HepG2 (cell line): ENCODE measurements at regions not wholly inside any gene's neighbourhood (a gene's known extent, or its start where the extent isn't known, plus 50 kb on each side); places are given as distances from the start of the nearest gene placed in this dataset.

ENCODE experiments used
- ATAC-seq: fragments of 200-7000 bp; cut with Tn5 transposase; 3 replicates; pipeline ENCODE4 v1.9.1; 2020; ENCODE audit warnings: mild to moderate bottlenecking, moderate library complexity
- BruUV-seq: library from RNA; stranded (reverse); fragments of 400-500 nt; replicated peaks from 2 replicates; lab custom pipeline; 2021; lab: Mats Ljungman, UMichigan
- CTCF ChIA-PET: fragments of 300-600 bp; formaldehyde crosslinking; extraction: SDS; loops from one replicate; lab custom pipeline; 2021; ENCODE audit warnings: low total read pairs, inconsistent platforms, low intra/inter-chr PET ratio; lab: Yijun Ruan, JAX
- POLR2A ChIA-PET: fragments of 350-600 bp; sonication (Branson Sonifier 250); formaldehyde crosslinking; loops from one replicate; lab custom pipeline; 2020; ENCODE audit warnings: antibody characterized with exemption, inconsistent platforms; lab: Yijun Ruan, JAX
- DNase-seq: peaks from one replicate; pipeline ENCODE4 v3.0.0-alpha.2; 2015; ENCODE audit warnings: low spot score
- FAIRE-seq: peaks from 3 replicates; lab custom pipeline; 2011; peaks lifted over from hg19 to GRCh38; lab: Jason Lieb, UNC
- H2AFZ ChIP-seq: one replicate; pipeline ENCODE4 v1.6.1; 2011; ENCODE audit warnings: low read length, inconsistent platforms
- H3K27ac ChIP-seq: fragments of 300-600 bp; 3 replicates; pipeline ENCODE4 v1.8.0; 2011; ENCODE audit warnings: mixed run types, mild to moderate bottlenecking, mixed read lengths, low read length, inconsistent platforms; ENCODE audit not compliant: insufficient read depth; ENCODE audit errors: extremely low read length
- H3K27me3 ChIP-seq, 2 experiments: fragments of 200-600 bp in 1 of 2; 2 replicates in 1 of 2; 3 replicates in 1 of 2; pipeline versions ENCODE4 v1.6.0 to v1.8.0; 2011; ENCODE audit warnings: low read length in 2 of 2, mild to moderate bottlenecking in 2 of 2, moderate library complexity in 2 of 2, inconsistent platforms in 1 of 2; ENCODE audit not compliant: insufficient read depth in 2 of 2, control insufficient read depth in 1 of 2
- H3K36me3 ChIP-seq, 2 experiments: fragments of 200-600 bp in 1 of 2; replicated peaks in 1 of 2; 2 replicates in 1 of 2; 3 replicates in 1 of 2; pipeline versions ENCODE4 v1.5.1 to v1.8.0; 2011; ENCODE audit warnings: low read length in 2 of 2, inconsistent platforms in 1 of 2; ENCODE audit not compliant: insufficient read depth in 2 of 2, control insufficient read depth in 1 of 2
- H3K4me1 ChIP-seq: 2 replicates; pipeline ENCODE4 v1.5.1; 2012; ENCODE audit warnings: low read length, inconsistent platforms; ENCODE audit not compliant: insufficient read depth
- H3K4me2 ChIP-seq: 2 replicates; pipeline ENCODE4 v1.6.0; 2011; ENCODE audit warnings: low read depth, low read length, inconsistent platforms
- H3K4me3 ChIP-seq, 3 experiments: fragments of 200-600 bp in 1 of 3; sonication (generic), shearing (Covaris generic) in 1 of 3; replicated peaks in 1 of 3; 2 replicates each; pipeline ENCODE4 v1.5.1; 2011 to 2016; ENCODE audit warnings: low read length in 3 of 3, inconsistent platforms in 2 of 3, low read depth in 2 of 3, mild to moderate bottlenecking in 2 of 3, control low read depth in 1 of 3, mixed read lengths in 1 of 3; ENCODE audit not compliant: insufficient read depth in 1 of 3
- H3K79me2 ChIP-seq: one replicate; pipeline ENCODE4 v1.6.1; 2011; ENCODE audit warnings: low read length, inconsistent platforms; ENCODE audit not compliant: insufficient read depth
- H3K9ac ChIP-seq: 2 replicates; pipeline ENCODE4 v1.6.0; 2011; ENCODE audit warnings: mild to moderate bottlenecking, low read depth, low read length, inconsistent platforms; ENCODE audit not compliant: insufficient read depth
- H3K9me3 ChIP-seq: 2 replicates; pipeline ENCODE4 v1.5.1; 2012; ENCODE audit warnings: mild to moderate bottlenecking, low read length
- H4K20me1 ChIP-seq: 2 replicates; pipeline ENCODE4 v1.6.0; 2011; ENCODE audit warnings: inconsistent platforms, mild to moderate bottlenecking, low read length, moderate library complexity; ENCODE audit not compliant: insufficient read depth
- ATF7 ChIP-seq, 2 experiments: fragments of 450-650 bp in 1 of 2; sonication (generic) in 1 of 2; formaldehyde crosslinking in 1 of 2; IDR thresholded peaks; 2 replicates each; pipeline versions ENCODE4 v1.4.0 to v1.6.1; 2016 to 2020; ENCODE audit warnings: antibody characterized with exemption in 1 of 2, mild to moderate bottlenecking in 1 of 2, missing genetic modification reagents in 1 of 2
- DR1 ChIP-seq: sonication (generic); formaldehyde crosslinking; IDR thresholded peaks from 2 replicates; pipeline ENCODE4 v1.8.0; 2021; ENCODE audit warnings: mild to moderate bottlenecking, missing genetic modification reagents, inconsistent platforms
- ETV6 ChIP-seq: sonication (generic); formaldehyde crosslinking; conservative IDR thresholded peaks from 2 replicates; pipeline ENCODE4 v1.4.0; 2020; ENCODE audit warnings: missing genetic modification reagents
- HIVEP1 ChIP-seq: sonication (generic); formaldehyde crosslinking; IDR thresholded peaks from 2 replicates; pipeline ENCODE4 v1.4.0; 2020; ENCODE audit warnings: mild to moderate bottlenecking, missing genetic modification reagents
- HMG20A ChIP-seq: IDR thresholded peaks from 2 replicates; pipeline ENCODE4 v1.6.1; 2016; ENCODE audit warnings: borderline replicate concordance
- HOMEZ ChIP-seq: IDR thresholded peaks from 2 replicates; pipeline ENCODE4 v1.6.1; 2016; ENCODE audit warnings: low read depth
- KMT2B ChIP-seq: IDR thresholded peaks from 2 replicates; pipeline ENCODE4 v1.6.1; 2016; ENCODE audit warnings: missing genetic modification reagents, missing compliant biosample characterization
- MTA1 ChIP-seq: sonication (generic); formaldehyde crosslinking; IDR thresholded peaks from 2 replicates; pipeline ENCODE4 v1.4.0; 2020; ENCODE audit warnings: missing genetic modification reagents, mild to moderate bottlenecking, borderline replicate concordance
- MTF2 ChIP-seq: sonication (generic); formaldehyde crosslinking; IDR thresholded peaks from 2 replicates; pipeline ENCODE4 v1.5.0; 2020; ENCODE audit warnings: missing genetic modification reagents, borderline replicate concordance
- MXD4 ChIP-seq: IDR thresholded peaks from 2 replicates; pipeline ENCODE4 v1.6.1; 2016; ENCODE audit warnings: mild to moderate bottlenecking, missing biosample characterization, missing genetic modification reagents
- NFE2 ChIP-seq: sonication (generic); formaldehyde crosslinking; IDR thresholded peaks from 2 replicates; pipeline ENCODE4 v1.4.0; 2020; ENCODE audit warnings: missing genetic modification reagents
- NFYC ChIP-seq: IDR thresholded peaks from 2 replicates; pipeline ENCODE4 v1.6.1; 2016; ENCODE audit warnings: missing genetic modification reagents, missing compliant biosample characterization
- RFX5 ChIP-seq: IDR thresholded peaks from 2 replicates; pipeline ENCODE4 v1.6.1; 2011; ENCODE audit warnings: low read depth, low read length, improper control_type of control experiment
- SMAD3 ChIP-seq: sonication (generic); formaldehyde crosslinking; IDR thresholded peaks from 2 replicates; pipeline ENCODE4 v1.4.0; 2020; ENCODE audit warnings: missing genetic modification reagents
- TBX3 ChIP-seq: fragments of 450-650 bp; IDR thresholded peaks from 2 replicates; pipeline ENCODE4 v1.6.1; 2017; ENCODE audit warnings: antibody characterized with exemption, mild to moderate bottlenecking, inconsistent platforms, borderline replicate concordance
- ZFY ChIP-seq: sonication (generic); formaldehyde crosslinking; IDR thresholded peaks from 2 replicates; pipeline ENCODE4 v1.4.0; 2020; ENCODE audit warnings: missing genetic modification reagents
- ZNF180 ChIP-seq: sonication (generic); formaldehyde crosslinking; IDR thresholded peaks from 2 replicates; pipeline ENCODE4 v1.4.0; 2020; ENCODE audit warnings: low read depth, missing genetic modification reagents, borderline replicate concordance
- ZNF251 ChIP-seq: sonication (generic); formaldehyde crosslinking; IDR thresholded peaks from 2 replicates; pipeline ENCODE4 v1.9.0; 2021; ENCODE audit warnings: mild to moderate bottlenecking, missing genetic modification reagents
- ZNF263 ChIP-seq: sonication (generic); formaldehyde crosslinking; IDR thresholded peaks from 2 replicates; pipeline ENCODE4 v1.4.0; 2020; ENCODE audit warnings: missing genetic modification reagents
- ZNF30 ChIP-seq: sonication (generic); formaldehyde crosslinking; IDR thresholded peaks from 2 replicates; pipeline ENCODE4 v1.5.0; 2020; ENCODE audit warnings: mild to moderate bottlenecking, missing genetic modification reagents
- ZNF574 ChIP-seq: sonication (generic); formaldehyde crosslinking; IDR thresholded peaks from 2 replicates; pipeline ENCODE4 v1.4.0; 2020; ENCODE audit warnings: missing genetic modification reagents
- ZNF768 ChIP-seq: sonication (generic); formaldehyde crosslinking; IDR thresholded peaks from 2 replicates; pipeline ENCODE4 v1.4.0; 2020; ENCODE audit warnings: missing genetic modification reagents
- ZNF816 ChIP-seq: sonication (generic); formaldehyde crosslinking; IDR thresholded peaks from 2 replicates; pipeline ENCODE4 v1.8.0; 2022; ENCODE audit warnings: missing genetic modification reagents, mild to moderate bottlenecking, borderline replicate concordance
- WGBS: methylation state at CpG from one replicate; pipeline ENCODE4 v1.1.6; 2017; ENCODE audit warnings: low lambda C conversion rate; 5-methylcytosine and 5-hydroxymethylcytosine counted together
- in situ Hi-C: cut with HindIII; loops from 2 replicates; pipeline ENCODE4 v1.10.0; 2017; ENCODE audit warnings: low pct_unique_long_range_greater_than_20kb; ENCODE audit not compliant: extremely low pct_ligation_motif_present
- intact Hi-C: fragments of 100-400 bp; cut with micrococcal nuclease; formaldehyde crosslinking; loops from one replicate; pipeline ENCODE4 v1.10.0; 2022; ENCODE audit not compliant: unreplicated experiment

GRCh38 chr13:34352958-34353357, 535.0 kb downstream of the RFC3 start (continued):
- TF ChIP-seq MTF2 (CRISPR knock-in tag) (no peak), TBX3 (no peak), NFE2 (no peak), MTA1 (CRISPR knock-in tag) (no peak), ZNF30 (CRISPR knock-in tag) (no peak), ZNF251 (CRISPR knock-in tag) (no peak), MXD4 (CRISPR knock-in tag) (no peak), ZNF816 (no peak)

GRCh38 chr13:34356686-34357434, 538.9 kb downstream of the RFC3 start:
- DNase-seq (no peak), ATAC-seq (no peak), FAIRE-seq (no peak)
- intact Hi-C loops = no loop called here
- ChIA-PET POLR2A (no interaction called here), CTCF (no interaction called here)
- Histone ChIP-seq H3K4me1 (no peaks in the 10 kb centered on the region), H3K4me3 (no peak overlapping the region), H2AFZ (no peak overlapping the region), H3K79me2 (no peaks in the 10 kb centered on the region), H3K4me2 (no peak overlapping the region), H3K9ac (no peak overlapping the region), H3K27me3 (peaks cover 3 to 14% of the 10 kb centered on the region in 2 experiments; a peak in 2 of 5 replicates), H4K20me1 (no peaks in the 10 kb centered on the region), H3K36me3 (no peaks in the 10 kb centered on the region), H3K27ac (no peak overlapping the region), H3K9me3 (no peaks in the 10 kb centered on the region)
- in situ Hi-C loops = no loop called here
- no TSS peak for BruUV-seq
- WGBS = 8% methylated on average over 4 of the region's 4 CpGs
- TF ChIP-seq KMT2B (CRISPR knock-in tag) (no peak), NFYC (CRISPR knock-in tag) (no peak), HMG20A (CRISPR knock-in tag) (no peak), ZFY (CRISPR knock-in tag) (no peak), SMAD3 (CRISPR knock-in tag) (no peak), ZNF574 (CRISPR knock-in tag) (no peak), ATF7 (IDR thresholded peaks at IDR 0.05) (no peak), ATF7 (CRISPR knock-in tag; IDR thresholded peaks at IDR 0.05) (no peak), ETV6 (CRISPR knock-in tag) (no peak), RFX5 (no peak), ZNF263 (CRISPR knock-in tag) (no peak), HIVEP1 (CRISPR knock-in tag) (no peak), ZNF180 (no peak), DR1 (CRISPR knock-in tag) (no peak), HOMEZ (CRISPR knock-in tag) (no peak), ZNF768 (CRISPR knock-in tag) (no peak)
